ENCODE measurements at regions not wholly inside any gene's neighbourhood (a gene's known extent, or its start where the extent isn't known, plus 50 kb on each side); places are given as distances from the start of the nearest gene placed in this dataset.

- in situ Hi-C loops (cut with MboI; ENCODE audit: low pct_ligation_motif_present in 1 of 4, low pct_unique_long_range_greater_than_20kb in 1 of 4, low sequenced_read_pairs in 3 of 4), result no loop called here
- TF ChIP-seq POLR2A (IDR thresholded peaks at IDR 0.05) (no peak), POLR2AphosphoS5 (IDR thresholded peaks at IDR 0.05) (no peak), EP300 (IDR thresholded peaks at IDR 0.05; ENCODE audit: low read depth) (no peak), CTCF (IDR thresholded peaks at IDR 0.05) (no peak)
- Histone ChIP-seq H3K27ac (no peak overlapping the region), H3K4me1 (no peaks in the 10 kb centered on the region), H3K4me3 (no peak overlapping the region), H3K9me3 (no peaks in the 10 kb centered on the region), H3K27me3 (no peaks in the 10 kb centered on the region), H3K36me3 (no peaks in the 10 kb centered on the region)
- intact Hi-C loops (cut with DNase I; ENCODE audit: low total_unique reads), result no loop called here
- 91% methylated on average over 3 of the region's 3 CpGs for WGBS, 2 donors (ENCODE audit: low coverage in 1 of 2)
- no peak for DNase-seq
These were observed 231.5 kb downstream of the LMO4 start for GRCh38 chr1:87560137-87560536.

- Histone ChIP-seq H3K36me3 (no peaks in the 10 kb centered on the region), H3K4me1 (no peaks in the 10 kb centered on the region), H3K27ac (no peak overlapping the region), H3K4me3 (no peak overlapping the region), H3K9me3 (no peaks in the 10 kb centered on the region), H3K27me3 (no peaks in the 10 kb centered on the region)
- in situ Hi-C loops (cut with MboI; ENCODE audit: low pct_ligation_motif_present in 1 of 4, low pct_unique_long_range_greater_than_20kb in 1 of 4, low sequenced_read_pairs in 3 of 4), result no loop called here
- TF ChIP-seq POLR2AphosphoS5 (IDR thresholded peaks at IDR 0.05) (no peak), POLR2A (IDR thresholded peaks at IDR 0.05) (no peak), EP300 (IDR thresholded peaks at IDR 0.05; ENCODE audit: low read depth) (no peak), CTCF (IDR thresholded peaks at IDR 0.05) (no peak)
- DNase-seq, result no peak
- WGBS, 2 donors (ENCODE audit: low coverage in 1 of 2), result 91 to 92% methylated on average over 1 to 3 of the region's 3 CpGs
- intact Hi-C loops (cut with DNase I; ENCODE audit: low total_unique reads), result no loop called here
These were observed 232.1 kb downstream of the LMO4 start for GRCh38 chr1:87560601-87561360.

GRCh38 chr1:87563211-87563610, 234.5 kb downstream of the LMO4 start:
- Histone ChIP-seq H3K36me3 (no peaks in the 10 kb centered on the region), H3K4me1 (no peaks in the 10 kb centered on the region), H3K4me3 (no peak overlapping the region), H3K27me3 (no peaks in the 10 kb centered on the region), H3K9me3 (no peaks in the 10 kb centered on the region), H3K27ac (no peak overlapping the region)
- 78 to 83% methylated on average over 4 of the region's 4 CpGs for WGBS, 2 donors (ENCODE audit: low coverage in 1 of 2)
- intact Hi-C loops (cut with DNase I; ENCODE audit: low total_unique reads), result no loop called here
- no peak for DNase-seq
- TF ChIP-seq POLR2A (IDR thresholded peaks at IDR 0.05) (no peak), EP300 (IDR thresholded peaks at IDR 0.05; ENCODE audit: low read depth) (no peak), CTCF (IDR thresholded peaks at IDR 0.05) (no peak), POLR2AphosphoS5 (IDR thresholded peaks at IDR 0.05) (no peak)
- in situ Hi-C loops (cut with MboI; ENCODE audit: low pct_ligation_motif_present in 1 of 4, low pct_unique_long_range_greater_than_20kb in 1 of 4, low sequenced_read_pairs in 3 of 4), result no loop called here

- Histone ChIP-seq H3K4me1 (no peaks in the 10 kb centered on the region), H3K9me3 (no peaks in the 10 kb centered on the region), H3K27me3 (no peaks in the 10 kb centered on the region), H3K36me3 (no peaks in the 10 kb centered on the region), H3K4me3 (no peak overlapping the region), H3K27ac (no peak overlapping the region)
- TF ChIP-seq POLR2A (IDR thresholded peaks at IDR 0.05), result no peak
- no peak for TF ChIP-seq CTCF (IDR thresholded peaks at IDR 0.05)
- TF ChIP-seq POLR2AphosphoS5 (IDR thresholded peaks at IDR 0.05), result no peak
- no peak for TF ChIP-seq EP300 (IDR thresholded peaks at IDR 0.05; ENCODE audit: low read depth)
- intact Hi-C loops (cut with DNase I; ENCODE audit: low total_unique reads), result no loop called here
- no peak for DNase-seq
- in situ Hi-C loops (cut with MboI; ENCODE audit: low pct_ligation_motif_present in 1 of 4, low pct_unique_long_range_greater_than_20kb in 1 of 4, low sequenced_read_pairs in 3 of 4), result no loop called here
- 92 to 97% methylated on average over 5 of the region's 5 CpGs for whole genome bisulfite sequencing, 2 donors (ENCODE audit: low coverage in 1 of 2)
These were observed 237.2 kb downstream of the LMO4 start for GRCh38 chr1:87565861-87566260.
